Urothelium cell line (cell line): ENCODE measurements at regions not wholly inside any gene's neighbourhood (a gene's known extent, or its start where the extent isn't known, plus 50 kb on each side); places are given as distances from the start of the nearest gene placed in this dataset.

Experiments
- DNase-seq: peaks from one replicate; pipeline ENCODE4 v3.0.0; 2011; ENCODE audit warnings: low spot score, mixed read lengths
- FAIRE-seq: peaks from 2 replicates; lab custom pipeline; 2011; peaks lifted over from hg19 to GRCh38; lab: Jason Lieb, UNC

DNA sequence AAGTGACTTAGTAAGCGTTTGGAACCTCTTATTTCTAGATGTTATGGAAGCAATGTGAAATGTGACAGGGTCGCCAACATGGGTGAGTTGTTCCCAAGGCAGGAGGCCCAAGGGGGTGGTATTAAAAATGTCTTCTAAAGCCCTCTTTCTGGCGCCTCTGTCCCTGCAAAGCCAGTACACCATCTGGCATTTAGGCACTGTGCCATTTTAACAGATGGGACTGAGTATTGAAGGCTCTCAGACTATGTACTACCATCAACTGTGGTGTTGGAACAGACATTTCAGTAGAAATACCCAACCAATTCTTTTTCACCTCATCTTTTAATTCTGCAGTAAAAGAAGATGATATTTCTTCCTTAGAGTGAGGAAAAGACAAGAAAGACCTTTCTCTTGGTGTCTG, 384.5 kb upstream of the MMADHC start:
- DNase-seq (no peak), FAIRE-seq (no peak)

DNA sequence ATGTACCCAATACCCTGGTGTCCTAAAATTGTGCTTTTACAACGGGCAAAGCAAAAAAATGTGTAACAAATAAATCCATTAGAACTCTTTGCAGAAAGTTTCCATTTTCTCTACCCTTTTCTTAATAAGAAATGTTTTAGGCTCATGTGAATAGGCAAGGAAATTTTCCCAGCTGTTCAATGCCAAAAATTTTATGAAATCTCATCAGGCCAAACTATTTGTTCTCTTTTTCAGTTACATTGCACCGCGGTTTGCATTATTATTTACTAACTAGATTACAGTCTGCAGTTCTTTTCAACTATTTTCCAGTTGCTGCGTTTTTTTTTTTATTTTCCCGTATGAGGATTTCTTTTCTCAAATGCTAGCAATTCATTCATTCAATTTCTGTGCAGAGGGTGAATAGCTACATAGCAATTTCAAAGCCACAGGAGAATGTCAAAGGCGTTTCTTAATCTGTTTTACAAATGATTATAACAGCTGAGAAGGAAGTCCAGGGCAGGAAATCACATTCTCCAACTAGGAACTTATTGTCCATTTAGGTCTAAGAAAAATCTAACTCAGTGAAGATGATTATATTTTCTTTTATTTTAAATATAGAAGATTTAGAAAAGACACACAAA, 367.5 kb upstream of the MMADHC start:
- no peak for DNase-seq
- FAIRE-seq = no peak

DNA sequence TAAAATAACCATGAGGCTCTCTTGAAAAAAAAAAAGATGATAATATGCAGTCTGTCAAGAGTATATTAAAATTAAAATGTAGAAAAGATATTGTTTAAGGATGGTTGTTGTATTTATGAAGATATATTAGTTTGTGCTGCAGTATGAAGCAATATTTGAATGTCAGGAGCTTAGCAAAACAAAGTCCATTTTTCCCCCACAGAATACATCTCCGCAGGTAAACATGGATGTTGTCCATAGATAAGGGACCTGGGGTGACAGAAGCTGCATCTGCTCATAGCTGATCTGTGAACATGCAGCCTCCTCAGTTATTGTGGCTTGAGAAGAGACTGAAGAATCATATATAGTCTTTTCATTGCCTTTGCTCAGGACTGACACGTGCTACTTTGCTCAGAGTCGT, 366.1 kb upstream of the MMADHC start:
- no peak for FAIRE-seq
- no peak for DNase-seq

DNA sequence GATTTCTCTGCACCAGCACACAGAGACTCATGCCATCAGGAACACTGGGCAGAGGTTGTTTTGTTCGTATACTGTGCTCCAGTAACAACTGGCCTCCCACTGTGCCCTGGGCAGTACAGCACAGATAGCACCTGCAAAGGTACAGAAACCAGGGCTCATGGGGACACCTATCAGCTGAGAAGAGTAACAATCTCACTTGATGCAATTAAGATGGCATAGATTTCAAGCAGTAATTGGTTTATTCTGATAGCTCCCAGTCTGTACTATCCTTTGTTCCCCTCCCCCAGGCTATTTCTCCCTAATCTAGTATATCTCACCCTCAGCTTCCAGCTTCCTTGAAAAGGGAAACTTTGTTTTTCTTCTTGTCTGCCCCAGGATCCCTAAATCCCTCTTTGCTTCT, 343.9 kb upstream of the MMADHC start:
- DNase-seq (no peak), FAIRE-seq (no peak)

DNA sequence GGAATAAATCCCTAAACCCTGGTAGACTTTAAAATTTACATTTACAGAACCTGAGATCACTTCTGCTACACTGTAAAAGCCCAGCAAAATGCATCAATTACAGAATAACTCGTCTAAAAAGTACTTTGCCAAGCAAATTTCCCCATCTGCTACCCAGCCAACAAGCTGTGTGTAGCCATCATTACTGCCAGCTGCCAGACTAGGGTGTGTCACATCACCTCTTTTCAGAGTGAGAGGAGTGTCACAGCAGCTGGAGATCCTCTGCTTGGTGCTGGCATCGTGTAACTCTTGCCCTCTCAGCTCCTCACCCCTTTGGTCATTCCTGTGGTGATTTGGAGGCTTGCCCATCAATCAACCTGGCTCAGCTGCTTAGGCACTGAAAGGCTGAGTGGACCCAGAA, 340.4 kb upstream of the MMADHC start:
- no peak for DNase-seq
- FAIRE-seq = peak; percentile 83

DNA sequence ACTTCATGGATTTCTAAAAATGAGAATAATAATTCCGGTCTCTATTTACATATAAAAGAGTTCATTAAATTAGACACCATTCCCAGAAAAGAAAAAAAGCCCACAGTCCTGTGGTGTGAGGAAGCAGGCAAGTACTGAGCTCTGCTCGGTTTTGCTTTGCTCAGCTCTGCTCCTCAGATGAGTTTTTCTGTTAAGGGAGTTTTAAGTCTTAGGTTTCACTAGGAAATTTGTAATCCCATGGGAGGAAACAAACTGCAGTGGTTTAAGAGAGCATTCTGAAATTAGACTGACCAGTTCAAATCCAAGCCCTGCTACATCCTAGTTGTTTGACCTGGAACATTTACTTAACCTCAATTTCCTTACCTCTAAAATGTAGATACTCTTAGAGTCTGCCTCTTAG, 338.6 kb upstream of the MMADHC start:
- DNase-seq (no peak), FAIRE-seq (no peak)

DNA sequence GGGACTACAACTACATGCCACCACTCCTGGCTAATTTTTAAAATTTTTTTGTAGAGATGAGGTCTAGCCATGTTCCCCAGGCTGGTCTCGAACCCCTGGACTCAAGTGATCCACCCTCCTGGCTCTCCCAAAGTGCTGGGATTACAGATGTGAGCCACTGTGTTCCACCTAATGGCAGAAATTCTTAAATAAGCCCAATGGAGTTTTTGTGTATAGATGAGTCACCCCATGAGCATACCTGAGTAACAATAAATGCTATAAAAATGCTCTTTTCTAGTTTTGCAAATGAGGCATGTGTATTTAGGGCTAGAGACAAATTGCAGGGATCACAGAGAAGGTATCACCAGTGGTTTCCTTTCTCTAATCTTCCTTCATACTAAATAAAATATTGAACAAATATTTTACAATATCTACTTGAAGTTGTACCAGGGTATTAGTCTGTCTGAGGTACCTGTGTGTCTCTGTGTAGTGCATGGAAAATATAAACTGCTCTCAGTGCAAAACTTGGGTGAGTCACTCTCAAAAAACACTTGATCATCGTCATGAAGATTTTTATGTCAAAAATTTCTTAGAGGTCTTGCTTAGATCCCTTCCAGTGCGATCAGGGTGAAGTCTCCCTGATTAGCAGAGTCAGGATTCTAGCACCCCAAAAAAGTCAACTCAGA, 337.1 kb upstream of the MMADHC start:
- no peak for DNase-seq
- no peak for FAIRE-seq

DNA sequence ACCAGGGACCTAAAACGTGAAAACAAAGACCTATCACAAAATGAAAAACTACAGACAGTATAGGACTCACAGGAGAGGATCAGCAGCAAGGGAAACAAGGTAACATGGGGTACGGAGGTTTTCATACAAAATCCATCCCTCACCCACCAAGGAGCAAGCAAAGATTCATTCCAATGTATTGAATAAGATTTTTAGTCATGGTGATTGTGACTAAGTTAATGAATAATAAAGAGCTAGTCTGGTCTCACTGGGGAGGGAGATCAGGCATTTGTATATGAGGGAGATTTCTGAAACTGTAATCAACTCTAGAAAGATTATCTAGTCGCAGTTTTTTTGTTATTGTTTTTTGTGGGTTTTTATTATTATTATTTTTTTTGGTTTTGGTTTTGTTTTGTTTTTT, 336.5 kb upstream of the MMADHC start:
- no peak for DNase-seq
- FAIRE-seq = no peak

DNA sequence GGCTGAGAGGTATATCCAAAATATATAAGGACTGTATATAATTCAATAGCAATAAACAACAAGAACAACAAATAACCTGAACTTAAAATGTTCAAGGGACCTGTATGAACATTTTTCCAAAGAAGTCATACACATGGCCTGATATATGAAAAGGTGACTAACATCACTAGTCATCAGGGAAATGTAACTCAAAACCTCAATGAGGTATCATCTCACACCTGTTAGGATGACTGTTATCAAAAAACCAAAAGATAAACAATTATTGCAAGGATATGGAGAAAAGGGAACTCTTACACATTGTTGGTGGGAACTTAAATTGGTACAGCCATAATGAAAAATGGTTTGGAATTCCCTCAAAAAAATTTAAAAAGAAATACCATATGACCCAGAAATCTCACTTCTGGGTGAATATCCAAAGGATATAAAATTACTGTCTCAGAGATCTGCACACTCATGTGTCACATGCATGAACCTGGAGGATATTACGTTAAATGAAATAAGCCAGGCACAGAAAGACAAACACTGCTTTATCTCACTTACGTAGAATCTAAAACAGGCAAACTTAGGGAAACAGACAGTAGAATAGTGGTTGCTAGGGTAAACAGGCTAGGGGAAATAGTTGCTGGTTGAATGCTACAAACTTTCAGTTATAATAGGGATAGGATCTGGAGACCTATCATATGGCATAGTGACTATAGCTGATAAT, 334.5 kb upstream of the MMADHC start:
- no peak for FAIRE-seq
- no peak for DNase-seq

DNA sequence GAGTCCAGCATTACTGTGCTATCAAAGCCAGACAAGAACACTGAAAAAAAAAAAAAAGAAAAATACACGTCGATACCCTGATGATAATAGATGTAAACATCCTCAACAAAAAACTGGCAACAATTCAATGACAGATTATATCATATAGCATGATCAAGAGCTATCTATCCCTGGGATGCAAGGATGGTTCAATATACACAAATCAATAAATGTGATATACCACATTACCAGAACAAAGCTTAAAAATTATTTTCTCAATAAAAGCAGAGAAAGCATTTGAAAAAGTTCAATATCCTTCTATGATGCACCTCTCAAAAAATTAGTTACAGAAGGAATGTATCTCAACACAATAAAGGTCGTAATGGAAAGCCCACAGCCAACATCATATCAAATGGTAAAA, 332.8 kb upstream of the MMADHC start:
- no peak for FAIRE-seq

DNA sequence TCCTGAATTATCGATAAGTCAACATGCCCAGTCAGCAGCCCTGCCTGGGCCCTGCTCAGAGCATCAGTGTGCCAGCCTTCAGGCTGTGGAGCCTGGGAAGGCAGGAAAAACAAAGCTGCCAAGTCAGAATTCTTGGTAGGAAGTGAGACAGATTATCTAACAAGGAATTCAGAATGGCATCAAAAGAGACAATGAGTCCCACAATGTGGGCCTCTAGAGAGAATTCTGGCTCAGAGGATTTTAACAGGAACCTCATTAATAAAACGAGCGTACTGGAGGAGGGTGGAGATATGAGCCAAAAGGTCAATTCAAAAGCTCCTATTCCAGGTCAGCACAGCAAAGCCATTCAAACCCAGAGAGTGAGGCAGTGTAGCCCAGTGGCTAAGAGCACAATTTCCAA, 327.6 kb upstream of the MMADHC start:
- no peak for FAIRE-seq
- no peak for DNase-seq

More for the DNA sequence above, 332.8 kb upstream of the MMADHC start:
- no peak for DNase-seq

DNA sequence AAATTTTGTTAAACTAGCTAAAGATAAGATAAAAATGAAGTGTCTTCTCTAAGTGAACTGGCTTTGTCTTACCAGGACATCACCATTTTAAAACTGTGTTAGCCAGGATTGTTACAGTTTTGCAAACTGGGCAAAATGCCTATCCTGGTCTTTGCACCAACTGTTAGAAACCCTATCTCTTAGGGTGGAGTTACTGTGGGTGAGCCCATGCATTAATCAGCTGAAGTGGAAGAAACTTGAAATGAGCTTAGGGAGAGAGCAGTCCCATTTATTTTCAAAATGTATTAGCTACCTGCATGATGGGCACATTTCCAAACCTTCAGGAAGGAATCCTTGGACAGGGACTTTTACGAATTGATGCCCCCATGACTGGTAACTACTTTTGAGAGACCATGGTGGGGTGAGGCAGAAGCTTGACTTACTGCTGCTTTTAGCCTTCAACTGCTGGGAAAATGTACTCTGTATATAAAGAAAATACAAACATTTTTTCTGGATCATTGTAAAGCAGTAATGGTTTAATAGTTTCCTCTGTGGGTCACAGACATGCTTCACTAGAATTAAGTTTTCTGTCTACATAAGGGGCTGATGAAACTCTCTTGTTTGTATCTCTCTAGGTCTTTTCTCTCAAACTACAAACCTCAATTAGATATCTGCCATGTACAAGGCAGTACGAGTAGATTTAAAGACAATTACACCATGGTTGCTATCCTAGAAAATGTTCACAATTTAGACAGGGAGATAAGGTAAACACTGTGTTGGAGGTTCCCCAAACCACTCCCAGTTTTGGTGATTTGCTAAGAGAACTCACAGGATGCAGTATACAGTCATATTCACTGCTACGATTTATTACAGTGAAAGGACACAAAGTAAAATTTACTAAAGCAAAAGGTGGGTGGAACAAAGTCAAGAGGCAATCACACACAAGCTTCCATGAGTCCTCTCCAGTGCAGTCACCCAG, 321.4 kb upstream of the MMADHC start:
- FAIRE-seq (no peak), DNase-seq (no peak)

DNA sequence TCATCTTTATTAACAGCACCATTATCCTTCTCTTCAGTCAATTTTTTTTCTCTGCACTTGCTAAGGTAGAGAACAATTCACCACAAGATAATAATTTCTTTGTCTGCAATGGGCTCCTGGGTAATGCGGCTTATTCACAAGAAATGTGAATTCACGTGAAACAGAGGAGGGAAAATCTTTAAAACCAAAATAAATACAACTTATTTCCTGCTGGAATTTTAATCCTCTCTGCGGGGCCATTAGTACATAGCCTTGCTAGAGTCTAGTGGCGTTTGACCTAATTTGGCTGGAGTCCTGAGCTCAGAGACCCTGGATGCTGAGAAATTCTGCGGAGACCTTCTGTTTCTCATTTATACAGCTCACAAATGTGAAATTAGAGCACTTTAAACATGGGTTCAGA, 319.3 kb upstream of the MMADHC start:
- DNase-seq = no peak
- FAIRE-seq = no peak

DNA sequence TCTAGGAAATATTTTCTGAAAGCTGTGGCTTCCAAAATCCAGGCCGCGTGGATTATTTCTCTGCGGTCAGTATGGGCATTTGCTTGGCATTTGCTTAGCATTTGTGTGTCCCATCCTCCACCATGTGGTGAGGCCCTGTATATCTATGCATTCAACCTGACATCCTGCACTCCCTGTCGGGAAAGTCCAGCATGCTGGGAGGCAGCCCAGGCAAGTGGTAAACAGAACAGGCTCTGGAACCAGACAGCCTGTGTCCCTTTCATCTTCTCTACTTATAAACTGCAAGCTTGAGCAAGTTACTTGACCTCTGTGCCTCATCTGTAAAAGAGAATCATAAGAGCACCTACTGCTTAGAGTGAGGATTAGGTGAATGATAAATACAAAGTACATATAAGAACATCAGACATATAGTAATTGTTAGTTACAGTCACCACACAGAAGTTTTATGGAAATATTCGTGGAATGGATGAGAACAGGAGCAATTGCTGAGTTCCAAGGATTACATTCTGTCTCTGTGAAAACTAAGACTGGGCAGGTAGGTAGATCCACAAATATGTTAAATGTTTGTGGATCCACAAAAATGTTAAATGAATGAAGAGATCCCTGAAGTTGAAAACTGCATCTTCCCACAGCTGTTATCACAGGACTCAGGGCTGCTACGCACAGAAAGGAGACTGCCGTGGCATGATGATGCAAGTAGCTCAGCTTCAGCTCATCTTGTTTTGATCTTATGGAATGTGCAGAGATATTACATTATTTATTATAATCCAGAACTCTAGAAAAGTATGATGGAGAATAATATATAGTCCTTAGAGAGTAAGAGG, 317.0 kb upstream of the MMADHC start:
- no peak for FAIRE-seq
- no peak for DNase-seq

DNA sequence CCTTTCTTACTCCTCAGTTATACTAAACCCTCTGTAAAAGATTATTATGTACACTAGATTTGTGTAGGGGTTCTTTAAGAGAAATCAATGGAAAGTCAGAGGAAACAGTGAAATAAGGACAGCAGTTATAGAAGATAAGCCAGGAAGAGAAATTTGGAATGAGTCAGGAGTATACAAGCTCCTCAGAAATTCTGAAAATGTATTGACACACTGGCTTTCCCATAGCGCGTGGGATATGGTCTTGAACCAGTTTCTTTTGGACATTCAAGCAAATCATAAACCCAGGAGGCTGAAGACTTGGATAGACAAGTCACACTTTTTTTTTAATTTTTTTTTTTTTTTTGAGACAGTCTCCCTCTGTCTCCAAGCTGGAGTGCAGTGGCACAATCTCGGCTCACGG, 316.1 kb upstream of the MMADHC start:
- no peak for FAIRE-seq
- no peak for DNase-seq

DNA sequence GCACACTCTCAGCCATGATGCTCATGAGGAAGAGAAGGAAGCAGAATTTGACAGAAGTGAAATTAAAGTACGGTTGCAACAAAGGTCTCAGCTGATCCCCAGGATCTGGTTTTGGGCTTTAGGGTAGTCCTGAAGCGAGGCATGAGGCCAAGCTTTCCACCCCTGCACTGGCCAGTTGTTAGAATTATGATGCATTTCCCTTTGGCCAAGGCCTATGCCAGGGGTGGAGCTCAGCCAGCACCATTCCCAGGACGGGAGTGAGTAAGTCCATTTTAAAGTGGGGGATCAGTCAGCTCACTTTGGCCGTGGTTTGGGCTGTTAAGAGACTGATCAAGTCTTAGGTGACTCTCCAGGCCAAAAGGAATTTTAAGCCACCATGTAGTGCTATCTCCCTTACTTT, 314.5 kb upstream of the MMADHC start:
- DNase-seq (no peak), FAIRE-seq (no peak)

DNA sequence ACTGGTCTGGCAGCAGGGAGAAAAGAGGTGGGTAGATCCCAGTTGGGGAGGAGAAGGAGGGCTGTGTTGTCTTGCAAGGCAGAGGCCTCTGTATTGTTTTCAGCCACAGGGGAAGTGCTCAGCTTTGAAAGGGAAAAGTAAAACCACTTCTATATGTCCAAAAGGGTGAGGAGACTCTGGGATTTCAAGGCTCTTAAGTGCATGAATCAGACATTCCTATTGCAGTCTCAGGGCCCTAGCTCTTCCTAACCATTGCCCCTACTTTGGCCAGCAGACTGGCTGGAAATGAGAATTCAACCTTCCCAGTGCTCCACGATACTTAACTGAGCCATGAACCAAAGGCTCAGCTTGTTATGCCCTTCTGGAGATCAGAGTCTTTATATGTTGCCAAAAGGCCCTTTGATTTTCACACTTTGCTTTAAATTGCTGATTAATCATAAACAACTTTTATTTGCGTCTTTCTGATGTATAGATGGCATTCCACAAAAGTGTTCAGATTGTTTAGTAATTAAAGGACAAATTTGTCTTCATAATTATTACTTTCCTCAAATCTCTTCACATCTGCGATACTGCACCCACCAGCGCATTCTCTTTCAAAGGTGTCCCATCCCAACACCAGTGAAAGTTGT, 313.8 kb upstream of the MMADHC start:
- DNase-seq (no peak), FAIRE-seq (no peak)

DNA sequence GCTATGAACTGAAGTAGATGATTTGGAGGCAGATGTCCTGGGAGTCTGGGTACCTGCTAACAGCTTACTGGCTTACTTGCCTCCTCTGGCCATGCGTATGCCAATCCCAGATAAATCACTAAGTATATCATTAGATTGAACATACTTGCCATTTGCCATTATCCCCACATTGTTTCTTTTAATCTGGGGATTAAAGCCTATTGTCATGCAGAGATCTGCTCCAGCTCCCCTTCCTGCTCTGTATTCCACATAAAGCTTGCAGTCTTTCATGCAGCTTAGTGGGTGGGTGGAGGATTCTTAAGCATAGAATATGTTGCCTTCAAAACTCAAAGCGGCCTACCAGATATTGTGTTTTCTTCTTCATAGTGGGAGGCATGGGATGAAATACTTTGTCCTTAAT, 311.8 kb upstream of the MMADHC start:
- DNase-seq (no peak), FAIRE-seq (no peak)

DNA sequence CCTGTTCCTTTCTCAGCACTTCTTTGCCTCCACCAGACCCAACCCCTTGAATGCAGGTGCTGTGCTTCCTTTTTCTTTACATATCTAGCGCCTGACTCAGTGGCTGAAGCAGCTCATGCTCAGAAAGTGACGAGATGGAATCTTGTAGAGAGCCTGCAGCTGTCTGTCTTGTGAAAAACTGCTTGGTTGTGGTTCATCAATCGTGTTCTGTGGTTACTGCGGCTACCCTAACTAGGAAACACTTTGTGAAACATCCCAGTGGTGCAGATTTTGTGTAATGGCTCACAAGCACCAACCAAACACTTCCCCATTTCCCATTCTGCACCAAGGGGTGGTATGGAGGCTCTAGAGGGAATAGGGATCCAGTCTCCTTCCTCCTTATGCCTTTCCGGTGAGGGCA, 307.2 kb upstream of the MMADHC start:
- DNase-seq (peak; percentile 63), FAIRE-seq (no peak)

DNA sequence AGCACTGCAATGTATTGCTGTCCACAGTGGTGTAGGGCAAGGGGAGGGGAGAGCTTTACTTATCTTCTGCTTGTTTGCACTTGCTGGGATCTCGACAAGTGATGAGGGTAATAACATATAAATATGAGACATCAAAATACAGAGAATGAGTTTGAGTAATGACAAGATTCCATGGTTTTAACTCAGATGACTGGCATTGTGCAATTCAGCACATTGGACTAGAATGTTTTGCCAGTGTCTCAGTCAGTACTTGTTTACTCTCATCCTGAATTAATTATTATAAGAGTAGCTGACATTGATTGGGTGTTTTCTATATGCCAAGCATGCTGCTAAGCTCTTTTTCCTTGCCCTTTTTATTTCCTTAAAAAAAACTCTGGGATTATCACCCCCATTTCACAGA, 306.7 kb upstream of the MMADHC start:
- DNase-seq (no peak), FAIRE-seq (no peak)
